ENCODE measurements at regions not wholly inside any gene's neighbourhood (a gene's known extent, or its start where the extent isn't known, plus 50 kb on each side); places are given as distances from the start of the nearest gene placed in this dataset.

- DNase-seq (ENCODE audit: low read depth in 2 of 2) = no peak
These were observed 65.2 kb upstream of the FZD7 start for GRCh38 chr2:201968476-201968875.

- DNase-seq (ENCODE audit: low read depth in 2 of 2) = no peak
These were observed 64.3 kb upstream of the FZD7 start for GRCh38 chr2:201969241-201969937.

GRCh38 chr2:201969938-201970785 lies 63.5 kb upstream of the FZD7 start:
- no peak for DNase-seq (ENCODE audit: low read depth in 2 of 2)

GRCh38 chr2:201970786-201971108 lies 62.9 kb upstream of the FZD7 start:
- no peak for DNase-seq (ENCODE audit: low read depth in 2 of 2)

- no peak for DNase-seq (ENCODE audit: low read depth in 2 of 2)
These were observed 62.0 kb upstream of the FZD7 start for GRCh38 chr2:201971531-201972228.

GRCh38 chr2:201972621-201973255 lies 60.9 kb upstream of the FZD7 start:
- DNase-seq (ENCODE audit: low read depth in 2 of 2) = no peak

GRCh38 chr2:201973305-201973928 lies 60.2 kb upstream of the FZD7 start:
- DNase-seq (ENCODE audit: low read depth in 2 of 2) = no peak

GRCh38 chr2:201974171-201975100 lies 59.2 kb upstream of the FZD7 start:
- DNase-seq (ENCODE audit: low read depth in 2 of 2) = no peak

GRCh38 chr2:201975434-201975833 lies 58.2 kb upstream of the FZD7 start:
- no peak for DNase-seq (ENCODE audit: low read depth in 2 of 2)

GRCh38 chr2:201975964-201976612 lies 57.6 kb upstream of the FZD7 start:
- no peak for DNase-seq (ENCODE audit: low read depth in 2 of 2)

- no peak for DNase-seq (ENCODE audit: low read depth in 2 of 2)
These were observed 56.0 kb upstream of the FZD7 start for GRCh38 chr2:201977651-201978050.

- DNase-seq (ENCODE audit: low read depth in 2 of 2) = no peak
These were observed 55.3 kb upstream of the FZD7 start for GRCh38 chr2:201978333-201978732.

GRCh38 chr2:201978986-201979385 lies 54.7 kb upstream of the FZD7 start:
- no peak for DNase-seq (ENCODE audit: low read depth in 2 of 2)

- no peak for DNase-seq (ENCODE audit: low read depth in 2 of 2)
These were observed 53.2 kb upstream of the FZD7 start for GRCh38 chr2:201980389-201980821.

GRCh38 chr2:201980946-201981345 lies 52.7 kb upstream of the FZD7 start:
- no peak for DNase-seq (ENCODE audit: low read depth in 2 of 2)

- DNase-seq (ENCODE audit: low read depth in 2 of 2) = no peak
These were observed 50.5 kb upstream of the FZD7 start for GRCh38 chr2:201983174-201983573.

GRCh38 chr2:201983800-201984199 lies 49.9 kb upstream of the FZD7 start:
- no peak for DNase-seq (ENCODE audit: low read depth in 2 of 2)

All from stimulated activated CD8-positive, alpha-beta memory T cell treated with anti-CD3 and anti-CD28 coated beads, Interleukin-7, amount 100 ng/mL, for 4 hours (primary cell).